ENCODE measurements at regions not wholly inside any gene's neighbourhood (a gene's known extent, or its start where the extent isn't known, plus 50 kb on each side); places are given as distances from the start of the nearest gene placed in this dataset.

DNA sequence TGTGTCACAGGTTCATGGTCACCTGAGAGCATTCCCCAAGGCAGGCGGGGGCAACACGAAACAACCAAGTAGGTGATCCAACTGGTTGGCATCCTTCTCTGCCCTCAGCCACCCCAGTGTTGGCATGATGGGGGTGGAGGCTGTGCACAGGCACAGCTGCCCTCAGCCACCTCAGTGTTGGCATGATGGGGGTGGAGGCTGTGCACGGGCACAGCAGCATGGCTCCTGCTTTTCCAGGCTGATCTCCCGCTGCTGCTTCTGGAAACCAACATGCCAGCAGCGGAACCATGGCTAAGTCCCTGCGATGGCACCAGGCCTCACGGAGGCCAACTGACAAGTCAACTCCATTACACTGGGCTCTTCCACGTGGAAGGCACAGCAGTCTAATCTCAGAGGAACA, 447.8 kb downstream of the PTPRU start:
- H4K20me1 ChIP-seq (ENCODE audit: insufficient read depth) = no peaks in the 10 kb centered on the region
- H3K79me2 ChIP-seq (ENCODE audit: insufficient read depth, low read length) = no peaks in the 10 kb centered on the region
- H3K9me2 ChIP-seq (ENCODE audit: insufficient read depth) = no peaks in the 10 kb centered on the region
- BruUV-seq (replicated peaks) = no TSS peak
- H3K4me2 ChIP-seq (ENCODE audit: low read length) = no peak overlapping the region
- ChIA-PET CTCF (no interaction called here), RAD21 (ENCODE audit: low non-redundant PET in 1 of 2, low total read pairs in 2 of 2, uncharacterized antibody in 2 of 2, unreplicated experiment in 2 of 2) (no interaction called here), POLR2A (no interaction called here)
- no peaks in the 10 kb centered on the region for H3K36me3 ChIP-seq (ENCODE audit: control insufficient read depth in 1 of 2, insufficient read depth in 2 of 2, low read length in 2 of 2)
- no peak overlapping the region for H3K27ac ChIP-seq (ENCODE audit: low read depth, low read length)
- no peak overlapping the region for H3K4me3 ChIP-seq (replicated peaks in 1 of 2; ENCODE audit: low read depth in 1 of 2, low read length in 2 of 2)
- DNase-seq (ENCODE audit: low read depth, low spot score) = no peak
- TF ChIP-seq, protein P1, sequence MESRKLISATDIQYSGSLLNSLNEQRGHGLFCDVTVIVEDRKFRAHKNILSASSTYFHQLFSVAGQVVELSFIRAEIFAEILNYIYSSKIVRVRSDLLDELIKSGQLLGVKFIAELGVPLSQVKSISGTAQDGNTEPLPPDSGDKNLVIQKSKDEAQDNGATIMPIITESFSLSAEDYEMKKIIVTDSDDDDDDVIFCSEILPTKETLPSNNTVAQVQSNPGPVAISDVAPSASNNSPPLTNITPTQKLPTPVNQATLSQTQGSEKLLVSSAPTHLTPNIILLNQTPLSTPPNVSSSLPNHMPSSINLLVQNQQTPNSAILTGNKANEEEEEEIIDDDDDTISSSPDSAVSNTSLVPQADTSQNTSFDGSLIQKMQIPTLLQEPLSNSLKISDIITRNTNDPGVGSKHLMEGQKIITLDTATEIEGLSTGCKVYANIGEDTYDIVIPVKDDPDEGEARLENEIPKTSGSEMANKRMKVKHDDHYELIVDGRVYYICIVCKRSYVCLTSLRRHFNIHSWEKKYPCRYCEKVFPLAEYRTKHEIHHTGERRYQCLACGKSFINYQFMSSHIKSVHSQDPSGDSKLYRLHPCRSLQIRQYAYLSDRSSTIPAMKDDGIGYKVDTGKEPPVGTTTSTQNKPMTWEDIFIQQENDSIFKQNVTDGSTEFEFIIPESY (IDR thresholded peaks at IDR 0.05; ENCODE audit: extremely low read depth, insufficient replicate concordance, low read length) = no peak
- no peak for TF ChIP-seq POLR2AphosphoS5 (IDR thresholded peaks at IDR 0.05; ENCODE audit: low read depth, low read length)
- no peak for TF ChIP-seq EZH2 (IDR thresholded peaks at IDR 0.05)
- TF ChIP-seq TCF7L2 (IDR thresholded peaks at IDR 0.05; ENCODE audit: borderline replicate concordance, extremely low read depth, insufficient read depth, insufficient read length) = no peak
- TF ChIP-seq SRF (IDR thresholded peaks at IDR 0.05; ENCODE audit: low read depth) = no peak
- TF ChIP-seq RAD21 (IDR thresholded peaks at IDR 0.05; ENCODE audit: low read depth) = no peak
- TF ChIP-seq, protein P2, sequence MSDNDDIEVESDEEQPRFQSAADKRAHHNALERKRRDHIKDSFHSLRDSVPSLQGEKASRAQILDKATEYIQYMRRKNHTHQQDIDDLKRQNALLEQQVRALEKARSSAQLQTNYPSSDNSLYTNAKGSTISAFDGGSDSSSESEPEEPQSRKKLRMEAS (IDR thresholded peaks at IDR 0.05) = no peak
- peaks cover 0 to 10% of the 10 kb centered on the region in 2 experiments; a peak in 2 of 4 replicates for H3K4me1 ChIP-seq (ENCODE audit: control insufficient read depth in 1 of 2, insufficient read depth in 2 of 2, low read length in 2 of 2)
- intact Hi-C loops (cut with micrococcal nuclease) = no loop called here
- no peak for ATAC-seq
- no peaks in the 10 kb centered on the region for H3K9me3 ChIP-seq (ENCODE audit: control insufficient read depth in 1 of 2, insufficient read depth in 1 of 2, low read depth in 1 of 2, low read length in 2 of 2)
- peaks cover 26% of the 10 kb centered on the region; the same call in 1 of the 2 replicates for H3K27me3 ChIP-seq (ENCODE audit: insufficient read depth, low read length)
- H2AFZ ChIP-seq (ENCODE audit: low read depth, low read length, poor library complexity, severe bottlenecking) = no peak overlapping the region
- H3K9ac ChIP-seq (ENCODE audit: low read length) = no peak overlapping the region

DNA sequence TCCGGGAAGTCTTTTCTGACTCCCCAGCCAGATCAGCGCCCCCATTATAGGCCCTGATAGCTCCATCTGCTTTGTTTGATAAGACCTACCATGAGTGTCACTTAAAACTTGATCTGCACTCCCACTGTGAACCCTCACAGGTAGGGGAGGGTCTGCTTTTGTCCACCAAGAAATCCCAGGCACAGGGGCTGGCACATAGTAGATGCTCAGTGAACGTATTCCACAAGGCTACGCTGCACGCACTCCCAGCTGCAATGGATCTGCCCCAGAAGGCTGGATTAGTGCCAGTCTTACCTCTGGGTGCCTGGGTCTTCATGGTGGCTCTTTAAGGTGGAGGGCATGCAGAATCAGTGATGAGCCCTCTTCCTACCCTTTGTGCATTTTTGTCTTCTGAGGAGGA, 447.1 kb downstream of the PTPRU start:
- no peak overlapping the region for H2AFZ ChIP-seq (ENCODE audit: low read depth, low read length, poor library complexity, severe bottlenecking)
- CTCF ChIA-PET = no interaction called here
- H3K4me1 ChIP-seq (ENCODE audit: control insufficient read depth in 1 of 2, insufficient read depth in 2 of 2, low read length in 2 of 2) = peaks cover 0 to 5% of the 10 kb centered on the region in 2 experiments; a peak in 2 of 4 replicates
- no peaks in the 10 kb centered on the region for H3K9me3 ChIP-seq (ENCODE audit: control insufficient read depth in 1 of 2, insufficient read depth in 1 of 2, low read depth in 1 of 2, low read length in 2 of 2)
- H3K9me2 ChIP-seq (ENCODE audit: insufficient read depth) = no peaks in the 10 kb centered on the region
- no peak overlapping the region for H3K4me3 ChIP-seq (replicated peaks in 1 of 2; ENCODE audit: low read depth in 1 of 2, low read length in 2 of 2)
- no peak overlapping the region for H3K4me2 ChIP-seq (ENCODE audit: low read length)
- no TSS peak for BruUV-seq (replicated peaks)
- DNase-seq (ENCODE audit: low read depth, low spot score) (no peak), ATAC-seq (no peak)
- H4K20me1 ChIP-seq (ENCODE audit: insufficient read depth) = no peaks in the 10 kb centered on the region
- H3K27ac ChIP-seq (ENCODE audit: low read depth, low read length) = no peak overlapping the region
- RAD21 ChIA-PET (ENCODE audit: low non-redundant PET in 1 of 2, low total read pairs in 2 of 2, uncharacterized antibody in 2 of 2, unreplicated experiment in 2 of 2) = no interaction called here
- H3K79me2 ChIP-seq (ENCODE audit: insufficient read depth, low read length) = no peaks in the 10 kb centered on the region
- no peaks in the 10 kb centered on the region for H3K36me3 ChIP-seq (ENCODE audit: control insufficient read depth in 1 of 2, insufficient read depth in 2 of 2, low read length in 2 of 2)
- POLR2A ChIA-PET = no interaction called here
- H3K9ac ChIP-seq (ENCODE audit: low read length) = no peak overlapping the region
- intact Hi-C loops (cut with micrococcal nuclease) = no loop called here
- H3K27me3 ChIP-seq (ENCODE audit: insufficient read depth, low read length) = peaks cover 20% of the 10 kb centered on the region; the same call in 1 of the 2 replicates
- TF ChIP-seq EGR1 (IDR thresholded peaks at IDR 0.05; ENCODE audit: low read depth) (no peak), CBX3 (IDR thresholded peaks at IDR 0.05; ENCODE audit: low read depth) (no peak), RAD21 (IDR thresholded peaks at IDR 0.05; ENCODE audit: low read depth) (no peak), EZH2 (IDR thresholded peaks at IDR 0.05) (no peak), ELF1 (IDR thresholded peaks at IDR 0.05; ENCODE audit: borderline replicate concordance, low read depth) (no peak), SRF (IDR thresholded peaks at IDR 0.05; ENCODE audit: low read depth) (no peak), CEBPB (IDR thresholded peaks at IDR 0.05; ENCODE audit: low read depth) (no peak), ZNF274 (IDR thresholded peaks at IDR 0.05; ENCODE audit: low read depth, low read length) (no peak), FOSL1 (IDR thresholded peaks at IDR 0.05; ENCODE audit: low read depth) (no peak)
- TF ChIP-seq, protein P3, sequence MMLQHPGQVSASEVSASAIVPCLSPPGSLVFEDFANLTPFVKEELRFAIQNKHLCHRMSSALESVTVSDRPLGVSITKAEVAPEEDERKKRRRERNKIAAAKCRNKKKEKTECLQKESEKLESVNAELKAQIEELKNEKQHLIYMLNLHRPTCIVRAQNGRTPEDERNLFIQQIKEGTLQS (IDR thresholded peaks at IDR 0.05) = no peak
- TF ChIP-seq, protein P1 (IDR thresholded peaks at IDR 0.05; ENCODE audit: extremely low read depth, insufficient replicate concordance, low read length) = no peak
- TF ChIP-seq, protein P2 (IDR thresholded peaks at IDR 0.05) = no peak

All from HCT116 (cell line).